CD8-positive, alpha-beta memory T cell (primary cell): ENCODE measurements at regions not wholly inside any gene's neighbourhood (a gene's known extent, or its start where the extent isn't known, plus 50 kb on each side); places are given as distances from the start of the nearest gene placed in this dataset.
A peak's percentile ranks its signal among the peaks of the same experiment; 100 is the strongest.

Source experiments
- CTCF ChIA-PET: fragments of 350-600 bp; sonication (Branson Sonifier 250); formaldehyde crosslinking; loops from one replicate; lab custom pipeline; 2021; ENCODE audit warnings: antibody characterized with exemption; lab: Charles Lee
- POLR2A ChIA-PET: fragments of 350-600 bp; sonication (Branson Sonifier 250); formaldehyde crosslinking; loops from one replicate; lab custom pipeline; 2021; ENCODE audit warnings: antibody characterized with exemption; lab: Charles Lee
- DNase-seq, 5 donors: peaks; one replicate each; pipeline versions ENCODE4 v3.0.0 to v3.0.0-alpha.2; 2020 to 2022; ENCODE audit warnings: mixed read lengths in 1 of 5
- H3K27ac ChIP-seq: one replicate; pipeline ENCODE4 v1.7.0; 2013; ENCODE audit warnings: low read depth, mild to moderate bottlenecking, low read length, moderate library complexity
- H3K27me3 ChIP-seq: 2 replicates; pipeline ENCODE4 v1.7.0; 2013; ENCODE audit warnings: low read length, mild to moderate bottlenecking; ENCODE audit not compliant: insufficient read depth, poor library complexity, severe bottlenecking
- H3K36me3 ChIP-seq: 2 replicates; pipeline ENCODE4 v1.7.0; 2013; ENCODE audit warnings: mild to moderate bottlenecking, low read length, moderate library complexity; ENCODE audit not compliant: insufficient read depth
- H3K4me1 ChIP-seq: 2 replicates; pipeline ENCODE4 v1.7.0; 2013; ENCODE audit warnings: mild to moderate bottlenecking, low read length, moderate library complexity; ENCODE audit not compliant: insufficient read depth
- H3K4me3 ChIP-seq: 2 replicates; pipeline ENCODE4 v1.7.0; 2013; ENCODE audit warnings: mild to moderate bottlenecking, low read length
- H3K9me3 ChIP-seq: 2 replicates; pipeline ENCODE4 v1.7.0; 2013; ENCODE audit warnings: mild to moderate bottlenecking, low read length
- H3K27ac Mint-ChIP-seq, 8 donors: one replicate each; pipeline ENCODE4 v1.8.0; 2020 to 2021; ENCODE audit warnings: mixed read lengths in 8 of 8, mild to moderate bottlenecking in 6 of 8, inconsistent platforms in 3 of 8, moderate library complexity in 3 of 8
- H3K27me3 Mint-ChIP-seq, 2 donors: one replicate each; pipeline ENCODE4 v1.8.0; 2020 to 2021; ENCODE audit warnings: mixed read lengths in 2 of 2, mild to moderate bottlenecking in 1 of 2, moderate library complexity in 1 of 2
- H3K36me3 Mint-ChIP-seq, 3 donors: one replicate each; pipeline ENCODE4 v1.8.0; 2020 to 2021; ENCODE audit warnings: mixed read lengths in 3 of 3, inconsistent platforms in 1 of 3, mild to moderate bottlenecking in 1 of 3
- H3K4me1 Mint-ChIP-seq, 3 donors: one replicate each; pipeline ENCODE4 v1.8.0; 2020 to 2021; ENCODE audit warnings: mixed read lengths in 3 of 3, inconsistent platforms in 1 of 3, mild to moderate bottlenecking in 1 of 3
- H3K4me3 Mint-ChIP-seq, 7 donors: one replicate each; pipeline ENCODE4 v1.8.0; 2020 to 2021; ENCODE audit warnings: mixed read lengths in 7 of 7, mild to moderate bottlenecking in 6 of 7, moderate library complexity in 4 of 7, inconsistent platforms in 2 of 7
- H3K9me3 Mint-ChIP-seq, 5 donors: one replicate each; pipeline ENCODE4 v1.8.0; 2020 to 2022; ENCODE audit warnings: mixed read lengths in 5 of 5, mild to moderate bottlenecking in 3 of 5, moderate library complexity in 2 of 5, inconsistent platforms in 1 of 5

DNA sequence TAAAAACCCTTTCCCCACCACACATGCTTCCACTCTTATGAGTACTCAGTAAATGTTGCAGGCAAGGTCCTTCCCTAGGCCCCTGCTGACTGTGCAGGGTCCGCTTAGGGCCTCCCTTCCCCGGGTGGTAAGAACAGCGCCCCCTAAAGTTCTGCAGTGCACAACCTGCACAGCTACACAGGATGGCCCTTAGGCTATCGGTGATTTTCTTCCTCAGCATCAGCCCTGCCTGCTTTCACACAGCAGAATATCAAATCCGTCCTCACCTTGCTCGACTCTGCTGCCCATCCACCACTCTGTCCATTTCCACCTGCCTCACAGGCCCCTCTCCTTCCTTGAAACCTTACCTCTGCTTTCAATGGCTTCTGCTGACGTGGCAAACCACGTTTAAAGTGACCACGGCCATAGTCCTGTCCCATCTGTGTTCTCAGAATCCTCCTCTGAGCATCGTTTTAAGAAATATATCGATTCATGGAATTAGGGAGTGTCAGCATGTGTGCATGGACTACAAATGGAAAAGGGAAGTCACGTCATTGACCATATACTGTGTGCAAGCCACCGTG, 51.4 kb upstream of the TMEM132E start:
- CTCF ChIA-PET: interaction anchor here (0.7 to 1.1 kb wide), 3 partner anchors 14 to 110 kb away, joined by 3 read pairs; no protein-coding TSS in a partner anchor
- Histone ChIP-seq H3K27ac (no peak overlapping the region), H3K36me3 (no peaks in the 10 kb centered on the region), H3K27me3 (no peaks in the 10 kb centered on the region), H3K4me3 (no peak overlapping the region), H3K9me3 (no peaks in the 10 kb centered on the region), H3K4me1 (no peaks in the 10 kb centered on the region)
- POLR2A ChIA-PET: no interaction called here
- no peaks in the 10 kb centered on the region for H3K36me3 Mint-ChIP-seq
- H3K4me1 Mint-ChIP-seq: no peaks in the 10 kb centered on the region
- no peak overlapping the region for H3K4me3 Mint-ChIP-seq
- H3K27me3 Mint-ChIP-seq: peaks cover 33 to 52% of the 10 kb centered on the region in 2 donors
- no peaks in the 10 kb centered on the region for H3K9me3 Mint-ChIP-seq
- no peak for DNase-seq
- no peak overlapping the region for H3K27ac Mint-ChIP-seq

- H3K36me3 ChIP-seq: no peaks in the 10 kb centered on the region
- H3K9me3 ChIP-seq: no peaks in the 10 kb centered on the region
- H3K4me3 Mint-ChIP-seq: no peak overlapping the region
- no peaks in the 10 kb centered on the region for H3K9me3 Mint-ChIP-seq
- H3K27ac Mint-ChIP-seq: no peak overlapping the region
- H3K27me3 ChIP-seq: no peaks in the 10 kb centered on the region
- peaks cover 31 to 46% of the 10 kb centered on the region in 2 donors for H3K27me3 Mint-ChIP-seq
- POLR2A ChIA-PET: no interaction called here
- DNase-seq: no peak
- CTCF ChIA-PET: no interaction called here
- H3K27ac ChIP-seq: no peak overlapping the region
- H3K4me3 ChIP-seq: no peak overlapping the region
- no peaks in the 10 kb centered on the region for H3K4me1 Mint-ChIP-seq
- H3K4me1 ChIP-seq: no peaks in the 10 kb centered on the region
- H3K36me3 Mint-ChIP-seq: no peaks in the 10 kb centered on the region
Observed at GRCh38 chr17:34527136-34527907, 52.1 kb upstream of the TMEM132E start.

DNA sequence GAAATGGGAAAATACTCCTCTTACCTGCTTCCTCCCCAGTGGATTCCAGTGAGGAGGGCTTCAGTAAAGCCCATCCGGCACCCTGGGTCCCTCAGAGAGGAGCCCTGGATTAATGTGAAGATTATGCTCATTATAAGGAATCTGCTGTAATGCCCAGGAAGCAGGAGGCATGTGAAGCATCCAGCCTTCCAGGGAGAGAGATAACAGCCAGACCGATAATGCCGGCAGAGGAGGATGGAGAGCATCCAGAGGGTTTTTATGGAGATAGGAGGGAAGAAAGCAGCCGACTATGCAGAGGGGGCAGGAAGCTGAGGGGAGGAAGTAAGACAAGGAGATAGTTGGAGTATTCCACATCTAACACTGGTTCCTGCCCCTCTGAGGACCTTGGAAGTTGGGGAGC, 53.7 kb upstream of the TMEM132E start:
- H3K27me3 Mint-ChIP-seq: peaks cover 24 to 29% of the 10 kb centered on the region in 2 donors
- H3K27ac Mint-ChIP-seq: peak overlapping the region in 1 of 8 donors; percentile 70
- H3K9me3 Mint-ChIP-seq: no peaks in the 10 kb centered on the region
- H3K27me3 ChIP-seq: no peaks in the 10 kb centered on the region
- H3K4me3 Mint-ChIP-seq: no peak overlapping the region
- no peak overlapping the region for H3K27ac ChIP-seq
- ChIA-PET CTCF (no interaction called here), POLR2A (no interaction called here)
- no peaks in the 10 kb centered on the region for H3K4me1 ChIP-seq
- no peaks in the 10 kb centered on the region for H3K9me3 ChIP-seq
- DNase-seq: no peak
- no peaks in the 10 kb centered on the region for H3K36me3 Mint-ChIP-seq
- no peaks in the 10 kb centered on the region for H3K36me3 ChIP-seq
- no peak overlapping the region for H3K4me3 ChIP-seq
- no peaks in the 10 kb centered on the region for H3K4me1 Mint-ChIP-seq

- ChIA-PET CTCF (no interaction called here), POLR2A (no interaction called here)
- Mint-ChIP-seq H3K4me3 (no peak overlapping the region), H3K4me1 (no peaks in the 10 kb centered on the region), H3K27me3 (peaks cover 5 to 18% of the 10 kb centered on the region in 2 donors), H3K27ac (no peak overlapping the region), H3K9me3 (no peaks in the 10 kb centered on the region), H3K36me3 (no peaks in the 10 kb centered on the region)
- Histone ChIP-seq H3K36me3 (no peaks in the 10 kb centered on the region), H3K4me3 (no peak overlapping the region), H3K27me3 (no peaks in the 10 kb centered on the region), H3K27ac (no peak overlapping the region), H3K9me3 (no peaks in the 10 kb centered on the region), H3K4me1 (no peaks in the 10 kb centered on the region)
- DNase-seq: no peak
Observed at GRCh38 chr17:34521955-34522354, 57.4 kb upstream of the TMEM132E start.

DNA sequence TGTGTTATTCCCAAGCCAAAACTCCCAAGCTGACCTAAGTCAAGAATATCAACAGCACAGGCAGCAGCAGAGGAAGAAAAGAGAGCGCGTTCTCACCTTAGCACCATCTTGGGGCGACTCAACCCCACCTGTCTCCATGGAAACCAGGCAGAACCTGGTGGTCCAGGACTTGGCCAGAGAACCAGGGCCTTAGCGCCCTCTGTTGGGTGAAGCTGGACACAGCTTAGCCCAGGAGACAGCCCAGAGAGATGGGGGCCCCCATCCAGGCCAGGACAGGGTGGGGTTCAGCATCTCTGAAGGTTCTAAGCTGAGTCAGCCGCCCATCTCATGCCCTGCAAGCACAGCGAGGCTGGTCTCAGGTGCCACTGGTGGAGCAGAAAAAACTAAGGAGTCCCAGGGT, 60.1 kb upstream of the TMEM132E start:
- H3K9me3 ChIP-seq: no peaks in the 10 kb centered on the region
- Mint-ChIP-seq H3K27me3 (peaks cover 7 to 35% of the 10 kb centered on the region in 2 donors), H3K4me1 (no peaks in the 10 kb centered on the region), H3K27ac (no peak overlapping the region), H3K9me3 (no peaks in the 10 kb centered on the region), H3K4me3 (no peak overlapping the region), H3K36me3 (no peaks in the 10 kb centered on the region)
- DNase-seq: no peak
- no peak overlapping the region for H3K4me3 ChIP-seq
- H3K27ac ChIP-seq: no peak overlapping the region
- POLR2A ChIA-PET: no interaction called here
- H3K36me3 ChIP-seq: no peaks in the 10 kb centered on the region
- H3K27me3 ChIP-seq: no peaks in the 10 kb centered on the region
- no peaks in the 10 kb centered on the region for H3K4me1 ChIP-seq
- CTCF ChIA-PET: no interaction called here

DNA sequence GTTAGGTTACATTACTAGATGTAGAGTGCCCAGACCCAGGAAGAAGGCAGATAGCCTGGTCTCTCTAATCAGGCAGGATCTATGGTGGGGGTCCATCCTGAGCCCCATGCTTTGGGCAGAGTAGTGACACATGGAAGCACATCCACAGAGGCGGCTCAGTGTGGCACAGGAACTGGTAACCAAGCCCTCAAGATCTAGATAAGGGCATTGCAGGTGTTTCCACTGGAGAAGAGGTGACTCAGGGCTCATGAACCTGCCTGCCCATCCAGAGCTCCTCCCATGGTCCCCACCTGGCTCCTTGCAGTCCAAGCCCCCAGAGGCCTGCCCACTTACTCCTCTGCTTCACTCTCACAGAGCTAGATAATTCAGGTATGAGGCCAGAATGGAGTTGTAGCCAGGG, 62.0 kb upstream of the TMEM132E start:
- no peaks in the 10 kb centered on the region for H3K4me1 ChIP-seq
- no peak overlapping the region for H3K4me3 ChIP-seq
- H3K36me3 Mint-ChIP-seq: no peaks in the 10 kb centered on the region
- no peak for DNase-seq
- H3K4me3 Mint-ChIP-seq: no peak overlapping the region
- H3K9me3 ChIP-seq: no peaks in the 10 kb centered on the region
- H3K27ac ChIP-seq: no peak overlapping the region
- H3K9me3 Mint-ChIP-seq: no peaks in the 10 kb centered on the region
- no peaks in the 10 kb centered on the region for H3K4me1 Mint-ChIP-seq
- ChIA-PET POLR2A (no interaction called here), CTCF (no interaction called here)
- no peaks in the 10 kb centered on the region for H3K36me3 ChIP-seq
- H3K27me3 Mint-ChIP-seq: peaks cover 7 to 38% of the 10 kb centered on the region in 2 donors
- H3K27me3 ChIP-seq: no peaks in the 10 kb centered on the region
- H3K27ac Mint-ChIP-seq: no peak overlapping the region

- no peak overlapping the region for H3K4me3 ChIP-seq
- Mint-ChIP-seq H3K27me3 (peaks cover 13 to 46% of the 10 kb centered on the region in 2 donors), H3K4me3 (no peak overlapping the region), H3K36me3 (no peaks in the 10 kb centered on the region), H3K27ac (peak overlapping the region in 1 of 8 donors; percentile 1), H3K9me3 (no peaks in the 10 kb centered on the region), H3K4me1 (no peaks in the 10 kb centered on the region)
- POLR2A ChIA-PET: no interaction called here
- H3K36me3 ChIP-seq: no peaks in the 10 kb centered on the region
- H3K4me1 ChIP-seq: no peaks in the 10 kb centered on the region
- no peak for DNase-seq
- no peaks in the 10 kb centered on the region for H3K9me3 ChIP-seq
- CTCF ChIA-PET: no interaction called here
- H3K27me3 ChIP-seq: no peaks in the 10 kb centered on the region
- no peak overlapping the region for H3K27ac ChIP-seq
Observed at GRCh38 chr17:34511931-34512330, 67.5 kb upstream of the TMEM132E start.

- Mint-ChIP-seq H3K4me3 (no peak overlapping the region), H3K9me3 (no peaks in the 10 kb centered on the region), H3K36me3 (no peaks in the 10 kb centered on the region), H3K4me1 (no peaks in the 10 kb centered on the region), H3K27ac (no peak overlapping the region), H3K27me3 (peaks cover 16 to 49% of the 10 kb centered on the region in 2 donors)
- no peaks in the 10 kb centered on the region for H3K27me3 ChIP-seq
- DNase-seq: no peak
- CTCF ChIA-PET: no interaction called here
- no peaks in the 10 kb centered on the region for H3K36me3 ChIP-seq
- no peak overlapping the region for H3K4me3 ChIP-seq
- no peaks in the 10 kb centered on the region for H3K9me3 ChIP-seq
- POLR2A ChIA-PET: no interaction called here
- H3K4me1 ChIP-seq: no peaks in the 10 kb centered on the region
- no peak overlapping the region for H3K27ac ChIP-seq
Observed at GRCh38 chr17:34511265-34511664, 68.1 kb upstream of the TMEM132E start.
